OCI-LY1 (cell line): ENCODE measurements at regions not wholly inside any gene's neighbourhood (a gene's known extent, or its start where the extent isn't known, plus 50 kb on each side); places are given as distances from the start of the nearest gene placed in this dataset.

ENCODE experiments used
- H2AFZ ChIP-seq: fragments of 200-600 bp; sonication (generic), shearing (Covaris generic); 2 replicates; pipeline ENCODE4 v1.6.0; 2014; ENCODE audit warnings: antibody characterized with exemption, mild to moderate bottlenecking, low read length
- H3F3A ChIP-seq: fragments of 200-600 bp; sonication (generic), shearing (Covaris generic); 2 replicates; pipeline ENCODE4 v1.6.0; 2014; ENCODE audit warnings: mild to moderate bottlenecking, antibody characterized with exemption, low read length, moderate library complexity; ENCODE audit not compliant: insufficient read depth
- H3K27ac ChIP-seq: fragments of 200-600 bp; sonication (generic); 2 replicates; pipeline ENCODE4 v1.5.1; 2014; ENCODE audit warnings: low read length, mixed run types, mild to moderate bottlenecking, low read depth; ENCODE audit not compliant: poor library complexity, severe bottlenecking
- H3K27me3 ChIP-seq: fragments of 200-600 bp; sonication (generic); 2 replicates; pipeline ENCODE4 v1.6.0; 2014; ENCODE audit warnings: antibody characterized with exemption, mild to moderate bottlenecking, low read length, moderate library complexity; ENCODE audit not compliant: insufficient read depth
- H3K36me3 ChIP-seq: fragments of 200-600 bp; sonication (generic); 2 replicates; pipeline ENCODE4 v1.6.1; 2014; ENCODE audit warnings: mild to moderate bottlenecking, antibody characterized with exemption, low read length, moderate library complexity, mixed read lengths; ENCODE audit not compliant: insufficient read depth
- H3K4me1 ChIP-seq: fragments of 200-600 bp; sonication (generic); 2 replicates; pipeline ENCODE4 v1.5.1; 2014; ENCODE audit warnings: mild to moderate bottlenecking, low read length, moderate library complexity; ENCODE audit not compliant: insufficient read depth, severe bottlenecking
- H3K4me2 ChIP-seq: fragments of 200-600 bp; sonication (generic), shearing (Covaris generic); 2 replicates; pipeline ENCODE4 v1.6.1; 2014; ENCODE audit warnings: low read length
- H3K4me3 ChIP-seq: fragments of 200-600 bp; sonication (generic); 2 replicates; pipeline ENCODE4 v1.5.1; 2014; ENCODE audit warnings: low read length, low read depth, mild to moderate bottlenecking, mixed read lengths; ENCODE audit not compliant: poor library complexity, severe bottlenecking
- H3K79me2 ChIP-seq: fragments of 200-600 bp; shearing (Covaris generic); 2 replicates; pipeline ENCODE4 v1.6.1; 2016; ENCODE audit warnings: mixed run types, low read length, mixed read lengths; ENCODE audit not compliant: insufficient read depth
- H3K9ac ChIP-seq: fragments of 200-600 bp; sonication (generic), shearing (Covaris generic); 2 replicates; pipeline ENCODE4 v1.6.1; 2014; ENCODE audit warnings: mild to moderate bottlenecking, low read length, mixed read lengths
- H3K9me2 ChIP-seq: fragments of 200-600 bp; sonication (generic), shearing (Covaris generic); 2 replicates; pipeline ENCODE4 v1.6.1; 2014; ENCODE audit warnings: low read depth, mild to moderate bottlenecking, low read length, mixed read lengths
- H3K9me3 ChIP-seq: fragments of 200-600 bp; shearing (Covaris generic); 2 replicates; pipeline ENCODE4 v1.6.1; 2014; ENCODE audit warnings: low read length, mixed read lengths
- H4K20me1 ChIP-seq: fragments of 200-600 bp; sonication (generic), shearing (Covaris generic); 2 replicates; pipeline ENCODE4 v1.6.0; 2016; ENCODE audit warnings: mild to moderate bottlenecking, low read length; ENCODE audit not compliant: insufficient read depth
- EZH2 ChIP-seq: fragments of 200-600 bp; sonication (generic), shearing (Covaris generic); IDR thresholded peaks from 2 replicates; pipeline ENCODE4 v1.8.0; 2017; ENCODE audit warnings: borderline replicate concordance, mixed run types, mild to moderate bottlenecking, antibody characterized with exemption, low read length, moderate library complexity, mixed read lengths
- TF ChIP-seq, protein P1 (sequence below): fragments of 200-600 bp; sonication (generic), shearing (Covaris generic); IDR thresholded peaks from 2 replicates; pipeline ENCODE4 v1.5.1; 2017; ENCODE audit warnings: mild to moderate bottlenecking, antibody characterized with exemption, low read length, moderate library complexity, mixed read lengths

- H3K4me3 ChIP-seq, result no peak overlapping the region
- no peaks in the 10 kb centered on the region for H4K20me1 ChIP-seq
- no peak overlapping the region for H3K4me2 ChIP-seq
- no peaks in the 10 kb centered on the region for H3K36me3 ChIP-seq
- H3K27me3 ChIP-seq, result no peaks in the 10 kb centered on the region
- H3K9ac ChIP-seq, result no peak overlapping the region
- H3F3A ChIP-seq, result no peaks in the 10 kb centered on the region
- H3K79me2 ChIP-seq, result no peaks in the 10 kb centered on the region
- no peak overlapping the region for H3K27ac ChIP-seq
- TF ChIP-seq, protein P1, sequence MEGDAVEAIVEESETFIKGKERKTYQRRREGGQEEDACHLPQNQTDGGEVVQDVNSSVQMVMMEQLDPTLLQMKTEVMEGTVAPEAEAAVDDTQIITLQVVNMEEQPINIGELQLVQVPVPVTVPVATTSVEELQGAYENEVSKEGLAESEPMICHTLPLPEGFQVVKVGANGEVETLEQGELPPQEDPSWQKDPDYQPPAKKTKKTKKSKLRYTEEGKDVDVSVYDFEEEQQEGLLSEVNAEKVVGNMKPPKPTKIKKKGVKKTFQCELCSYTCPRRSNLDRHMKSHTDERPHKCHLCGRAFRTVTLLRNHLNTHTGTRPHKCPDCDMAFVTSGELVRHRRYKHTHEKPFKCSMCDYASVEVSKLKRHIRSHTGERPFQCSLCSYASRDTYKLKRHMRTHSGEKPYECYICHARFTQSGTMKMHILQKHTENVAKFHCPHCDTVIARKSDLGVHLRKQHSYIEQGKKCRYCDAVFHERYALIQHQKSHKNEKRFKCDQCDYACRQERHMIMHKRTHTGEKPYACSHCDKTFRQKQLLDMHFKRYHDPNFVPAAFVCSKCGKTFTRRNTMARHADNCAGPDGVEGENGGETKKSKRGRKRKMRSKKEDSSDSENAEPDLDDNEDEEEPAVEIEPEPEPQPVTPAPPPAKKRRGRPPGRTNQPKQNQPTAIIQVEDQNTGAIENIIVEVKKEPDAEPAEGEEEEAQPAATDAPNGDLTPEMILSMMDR, result no peak
- TF ChIP-seq EZH2, result no peak
- H3K9me2 ChIP-seq, result no peaks in the 10 kb centered on the region
- H3K4me1 ChIP-seq, result no peaks in the 10 kb centered on the region
- H3K9me3 ChIP-seq, result no peaks in the 10 kb centered on the region
- no peak overlapping the region for H2AFZ ChIP-seq
Observed at GRCh38 chr6:1182722-1183521, 129.0 kb upstream of the FOXQ1 start.

GRCh38 chr6:1181939-1182605 lies 129.8 kb upstream of the FOXQ1 start:
- Histone ChIP-seq H3K4me2 (no peak overlapping the region), H2AFZ (no peak overlapping the region), H3K27me3 (no peaks in the 10 kb centered on the region), H3F3A (no peaks in the 10 kb centered on the region), H3K79me2 (no peaks in the 10 kb centered on the region), H3K9me3 (no peaks in the 10 kb centered on the region), H3K27ac (no peak overlapping the region), H3K9ac (no peak overlapping the region), H4K20me1 (no peaks in the 10 kb centered on the region), H3K9me2 (no peaks in the 10 kb centered on the region), H3K4me3 (no peak overlapping the region), H3K36me3 (no peaks in the 10 kb centered on the region), H3K4me1 (no peaks in the 10 kb centered on the region)
- no peak for TF ChIP-seq EZH2
- TF ChIP-seq, protein P1, result no peak

DNA sequence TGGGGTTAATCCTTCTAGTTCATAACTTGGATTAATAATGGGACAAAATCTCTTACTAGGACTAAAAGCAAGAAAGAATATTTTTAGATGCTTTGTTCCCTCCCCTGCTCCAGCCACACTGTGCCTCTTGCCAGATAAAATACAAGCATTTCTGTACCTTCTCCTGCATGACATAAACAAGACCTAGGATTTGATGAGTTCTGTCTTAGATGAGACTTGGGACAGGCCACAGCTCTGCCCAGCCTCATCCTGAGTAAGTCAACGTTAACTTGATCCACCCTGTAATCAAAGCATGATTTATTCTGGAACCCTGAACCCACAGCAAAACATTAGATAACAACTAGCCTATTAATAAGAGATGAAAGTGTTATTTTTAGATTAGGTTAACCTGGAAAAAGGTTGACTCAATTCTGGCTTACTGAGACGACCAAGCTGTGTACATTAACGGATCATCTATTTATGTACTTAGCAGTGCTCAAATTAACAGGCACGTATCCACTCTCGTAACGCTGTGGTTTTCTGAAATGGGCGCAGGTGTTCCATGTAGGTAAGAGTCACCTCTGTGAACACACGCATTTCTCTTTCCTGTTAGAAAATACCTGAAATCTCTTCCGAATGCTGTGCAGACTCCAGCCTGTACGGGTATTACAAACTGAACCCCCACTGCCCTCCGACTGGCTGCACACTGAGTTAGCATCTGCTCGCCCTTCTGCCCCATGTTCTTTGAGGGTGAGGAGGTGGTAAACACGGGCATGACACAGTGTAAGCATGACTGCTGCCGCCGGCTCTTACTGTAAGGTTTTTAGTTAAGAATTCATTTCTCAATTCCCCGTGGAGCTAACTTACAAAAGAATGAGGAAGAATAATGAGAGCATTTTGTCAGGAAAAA lies 132.1 kb upstream of the FOXQ1 start:
- no peaks in the 10 kb centered on the region for H3K79me2 ChIP-seq
- no peaks in the 10 kb centered on the region for H3K36me3 ChIP-seq
- H3K9me2 ChIP-seq, result no peaks in the 10 kb centered on the region
- H3F3A ChIP-seq, result no peaks in the 10 kb centered on the region
- no peak overlapping the region for H3K27ac ChIP-seq
- H2AFZ ChIP-seq, result no peak overlapping the region
- H3K9ac ChIP-seq, result no peak overlapping the region
- no peaks in the 10 kb centered on the region for H3K9me3 ChIP-seq
- TF ChIP-seq, protein P1, result no peak
- TF ChIP-seq EZH2, result no peak
- H4K20me1 ChIP-seq, result no peaks in the 10 kb centered on the region
- no peaks in the 10 kb centered on the region for H3K4me1 ChIP-seq
- no peak overlapping the region for H3K4me2 ChIP-seq
- no peak overlapping the region for H3K4me3 ChIP-seq
- H3K27me3 ChIP-seq, result no peaks in the 10 kb centered on the region
